Sigmoid colon (tissue), 4 donors: ENCODE measurements at regions not wholly inside any gene's neighbourhood (a gene's known extent, or its start where the extent isn't known, plus 50 kb on each side); places are given as distances from the start of the nearest gene placed in this dataset.

ENCODE experiments used
- EP300 ChIP-seq, 4 donors: sonication (generic); formaldehyde crosslinking; IDR thresholded peaks; one replicate each; pipeline ENCODE4 v1.6.1; 2017; ENCODE audit warnings: antibody characterized with exemption in 4 of 4
- TF ChIP-seq, protein P1 (sequence below), 4 experiments: fragments of 450-650 bp in 3 of 4; fragments of 200-600 bp in 1 of 4; IDR thresholded peaks; one replicate each; pipeline ENCODE4 v1.5.1; 2016 to 2019; ENCODE audit warnings: antibody characterized with exemption in 4 of 4, mild to moderate bottlenecking in 3 of 4, moderate library complexity in 2 of 4

- TF ChIP-seq EP300 (IDR thresholded peaks at IDR 0.05) = no peak
- TF ChIP-seq, protein P1, sequence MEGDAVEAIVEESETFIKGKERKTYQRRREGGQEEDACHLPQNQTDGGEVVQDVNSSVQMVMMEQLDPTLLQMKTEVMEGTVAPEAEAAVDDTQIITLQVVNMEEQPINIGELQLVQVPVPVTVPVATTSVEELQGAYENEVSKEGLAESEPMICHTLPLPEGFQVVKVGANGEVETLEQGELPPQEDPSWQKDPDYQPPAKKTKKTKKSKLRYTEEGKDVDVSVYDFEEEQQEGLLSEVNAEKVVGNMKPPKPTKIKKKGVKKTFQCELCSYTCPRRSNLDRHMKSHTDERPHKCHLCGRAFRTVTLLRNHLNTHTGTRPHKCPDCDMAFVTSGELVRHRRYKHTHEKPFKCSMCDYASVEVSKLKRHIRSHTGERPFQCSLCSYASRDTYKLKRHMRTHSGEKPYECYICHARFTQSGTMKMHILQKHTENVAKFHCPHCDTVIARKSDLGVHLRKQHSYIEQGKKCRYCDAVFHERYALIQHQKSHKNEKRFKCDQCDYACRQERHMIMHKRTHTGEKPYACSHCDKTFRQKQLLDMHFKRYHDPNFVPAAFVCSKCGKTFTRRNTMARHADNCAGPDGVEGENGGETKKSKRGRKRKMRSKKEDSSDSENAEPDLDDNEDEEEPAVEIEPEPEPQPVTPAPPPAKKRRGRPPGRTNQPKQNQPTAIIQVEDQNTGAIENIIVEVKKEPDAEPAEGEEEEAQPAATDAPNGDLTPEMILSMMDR (IDR thresholded peaks at IDR 0.05) = no peak
Observed at GRCh38 chr5:42109006-42109572, 184.0 kb downstream of the FBXO4 start.
